ENCODE measurements at regions not wholly inside any gene's neighbourhood (a gene's known extent, or its start where the extent isn't known, plus 50 kb on each side); places are given as distances from the start of the nearest gene placed in this dataset.
A peak's percentile ranks its signal among the peaks of the same experiment; 100 is the strongest.

DNA sequence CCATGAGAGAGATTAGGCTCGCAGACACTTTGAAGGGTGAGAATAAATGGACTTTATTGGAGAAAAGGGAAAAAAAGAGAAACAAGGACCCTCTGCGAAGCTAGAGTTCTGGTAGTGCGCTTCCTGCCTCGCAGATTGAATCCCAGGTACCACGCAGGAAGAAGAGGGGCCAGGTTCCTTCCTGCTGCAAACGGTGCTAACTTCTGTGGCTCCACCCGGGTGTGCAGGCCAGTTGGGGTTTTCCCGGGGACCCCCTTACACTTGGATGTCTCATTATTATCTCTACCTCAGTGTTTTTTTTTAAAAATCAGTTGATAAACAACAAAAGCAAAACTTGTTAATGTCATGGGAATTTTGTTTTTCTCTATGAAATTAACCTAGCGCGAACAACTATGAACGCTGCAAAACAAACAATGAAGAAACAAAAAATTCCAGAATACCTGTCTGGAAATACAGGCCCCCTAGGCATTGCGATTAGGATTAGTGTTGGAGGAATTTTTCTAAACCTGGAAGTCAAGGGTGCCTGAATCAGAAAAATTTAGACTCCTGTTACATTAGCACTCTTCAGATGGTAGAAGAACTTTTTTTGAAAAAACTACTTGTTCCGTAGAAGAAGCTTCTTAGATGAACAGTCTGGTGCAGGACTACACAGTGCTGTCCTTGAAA, 414.5 kb downstream of the MAN2A1 start:
- no peak for DNase-seq (ENCODE audit: insufficient read length, low spot score)
- no peak for FAIRE-seq

GRCh38 chr5:110104726-110105669, 415.3 kb downstream of the MAN2A1 start:
- FAIRE-seq: no peak
- DNase-seq (ENCODE audit: insufficient read length, low spot score): no peak

DNA sequence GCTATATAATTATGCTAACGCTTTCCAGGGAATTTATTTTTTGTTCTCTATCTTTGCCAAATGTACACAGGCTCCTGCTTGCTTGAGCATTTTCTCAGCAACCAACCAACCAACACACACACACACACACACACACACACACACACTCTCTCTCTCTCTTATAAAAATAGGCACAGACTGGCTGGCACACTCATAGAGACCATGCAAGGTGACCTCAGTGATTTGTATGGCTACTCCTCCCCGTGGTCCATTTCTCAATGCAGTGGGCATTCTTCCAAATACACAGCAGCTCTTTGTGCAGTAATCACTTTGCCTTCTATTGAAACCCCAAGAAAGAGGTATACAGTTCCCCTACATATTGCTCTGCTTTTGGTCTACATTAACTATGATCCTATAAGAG, 416.0 kb downstream of the MAN2A1 start:
- DNase-seq (ENCODE audit: insufficient read length, low spot score) (no peak), FAIRE-seq (no peak)

- no peak for FAIRE-seq
These were observed 417.0 kb downstream of the MAN2A1 start for GRCh38 chr5:110106750-110107149.

DNA sequence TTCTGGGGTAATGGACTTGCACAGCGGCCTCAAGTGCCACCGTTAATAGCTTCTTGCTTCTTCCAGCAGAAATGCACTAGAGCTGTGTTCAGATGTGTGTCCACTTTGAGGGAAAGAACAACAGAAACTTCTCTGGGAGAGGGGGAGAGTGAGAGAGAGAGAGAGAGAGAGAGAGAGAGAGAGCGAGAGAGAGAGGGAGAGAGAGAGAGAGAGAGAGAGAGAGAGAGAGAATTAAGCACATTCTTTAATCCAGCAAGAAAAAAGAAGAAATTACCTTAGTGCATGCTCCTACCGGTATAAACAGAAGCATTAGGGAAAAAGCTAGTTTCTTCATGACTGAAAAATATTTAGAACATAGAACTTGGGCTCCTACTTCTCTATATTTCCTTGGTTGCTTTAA, 418.8 kb downstream of the MAN2A1 start:
- DNase-seq (ENCODE audit: insufficient read length, low spot score) (no peak), FAIRE-seq (no peak)

More at GRCh38 chr5:110106750-110107149, 417.0 kb downstream of the MAN2A1 start:
- no peak for DNase-seq (ENCODE audit: insufficient read length, low spot score)

GRCh38 chr5:110109667-110110066, 419.9 kb downstream of the MAN2A1 start:
- FAIRE-seq (no peak), DNase-seq (ENCODE audit: insufficient read length, low spot score) (no peak)

DNA sequence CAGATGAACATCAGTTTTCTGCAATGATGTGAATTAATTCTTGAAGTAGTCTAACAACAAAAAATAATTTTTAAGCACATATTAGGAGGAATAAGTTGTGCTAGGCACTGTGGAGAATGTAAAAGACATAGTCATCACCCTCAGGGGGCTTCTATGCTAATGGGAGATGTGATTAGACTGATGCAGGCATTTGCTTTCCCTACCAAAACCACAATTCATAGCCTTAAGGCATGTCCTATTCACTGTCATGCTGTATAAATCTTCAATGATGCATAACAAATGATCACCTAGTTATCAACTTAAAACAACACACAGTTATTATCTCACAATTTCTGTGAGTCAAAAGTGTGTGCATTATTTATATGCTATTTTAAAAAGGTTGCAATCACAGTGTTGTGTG, 422.6 kb downstream of the MAN2A1 start:
- FAIRE-seq: no peak
- no peak for DNase-seq (ENCODE audit: insufficient read length, low spot score)

GRCh38 chr5:110115503-110115902, 425.8 kb downstream of the MAN2A1 start:
- FAIRE-seq: no peak
- DNase-seq (ENCODE audit: insufficient read length, low spot score): no peak

DNA sequence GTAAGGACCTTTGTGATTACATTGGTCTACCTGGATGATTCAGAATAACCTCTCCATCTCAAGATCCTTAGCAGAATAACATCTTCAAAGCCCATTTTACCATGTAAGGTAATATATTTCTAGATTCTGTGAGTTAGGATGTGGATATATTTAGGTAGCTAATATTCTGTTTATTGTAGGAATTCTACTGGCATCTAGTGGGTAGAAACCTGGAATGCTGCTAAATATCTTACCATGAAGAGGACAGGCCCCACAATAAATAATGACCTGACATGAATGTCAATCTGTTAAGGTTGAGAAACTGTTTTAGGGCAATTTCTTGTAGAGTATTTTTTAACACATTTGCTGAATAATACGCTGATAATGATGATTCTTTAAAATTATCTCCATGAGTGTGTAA, 426.8 kb downstream of the MAN2A1 start:
- FAIRE-seq: no peak
- DNase-seq (ENCODE audit: insufficient read length, low spot score): no peak

GRCh38 chr5:110134963-110135935, 445.5 kb downstream of the MAN2A1 start:
- DNase-seq (ENCODE audit: insufficient read length, low spot score) (no peak), FAIRE-seq (no peak)

DNA sequence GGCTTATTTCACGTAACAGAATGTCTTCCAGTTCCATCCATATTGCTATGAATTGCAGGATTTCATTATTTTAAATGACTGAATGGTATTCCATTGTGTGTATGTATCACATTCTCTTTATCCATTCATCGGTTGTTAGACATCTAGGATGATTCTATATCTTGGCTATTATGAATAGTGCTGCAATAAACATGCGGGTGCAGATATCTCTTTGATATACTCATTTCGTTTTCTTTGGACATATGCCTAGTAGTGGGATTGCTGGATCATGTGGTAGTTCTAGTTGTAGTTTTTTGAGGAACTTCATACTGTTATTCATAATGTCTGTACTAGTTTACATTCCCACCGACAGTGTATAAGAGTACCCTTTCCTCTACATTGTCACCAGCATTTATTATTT, 460.5 kb downstream of the MAN2A1 start:
- FAIRE-seq: no peak
- DNase-seq (ENCODE audit: insufficient read length, low spot score): no peak

DNA sequence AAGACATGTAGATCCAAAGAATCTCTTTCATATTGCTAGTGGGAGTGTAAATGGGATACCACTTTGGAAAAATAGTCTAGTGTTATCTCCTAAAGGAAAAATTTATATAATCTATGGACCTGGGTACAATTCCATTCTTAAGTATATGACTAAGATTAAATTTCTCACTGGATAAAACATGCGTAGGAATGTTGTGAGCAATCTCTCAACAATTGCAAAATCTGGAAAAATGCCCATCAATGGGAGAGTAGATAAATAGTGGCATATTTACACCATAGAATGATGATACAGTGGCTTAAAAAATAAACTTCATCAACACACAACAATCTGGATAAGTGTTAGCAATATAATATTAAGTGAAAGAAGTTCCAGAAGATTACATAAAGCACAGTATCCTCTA, 469.5 kb downstream of the MAN2A1 start:
- FAIRE-seq: no peak
- DNase-seq (ENCODE audit: insufficient read length, low spot score): peak; percentile 5

DNA sequence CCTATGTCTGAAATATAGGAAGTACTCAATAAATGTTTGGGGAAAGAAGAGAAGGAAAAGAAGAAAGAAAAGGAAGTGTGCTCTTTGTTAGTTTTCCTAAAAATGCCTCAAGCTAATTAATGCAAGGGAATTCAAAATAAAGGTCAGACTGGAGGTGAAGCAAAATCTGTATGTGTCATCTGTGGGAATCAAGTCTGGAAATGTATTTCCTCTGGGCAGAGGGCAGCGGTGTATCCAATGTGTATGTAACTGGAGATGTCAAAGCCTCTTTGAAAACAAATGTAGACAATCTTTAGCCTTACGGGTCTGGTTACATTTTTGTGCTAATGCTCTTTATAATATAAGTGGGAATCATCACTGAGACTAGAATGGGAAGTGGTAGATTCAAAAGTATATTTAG, 471.4 kb downstream of the MAN2A1 start:
- FAIRE-seq: no peak
- DNase-seq (ENCODE audit: insufficient read length, low spot score): no peak

DNA sequence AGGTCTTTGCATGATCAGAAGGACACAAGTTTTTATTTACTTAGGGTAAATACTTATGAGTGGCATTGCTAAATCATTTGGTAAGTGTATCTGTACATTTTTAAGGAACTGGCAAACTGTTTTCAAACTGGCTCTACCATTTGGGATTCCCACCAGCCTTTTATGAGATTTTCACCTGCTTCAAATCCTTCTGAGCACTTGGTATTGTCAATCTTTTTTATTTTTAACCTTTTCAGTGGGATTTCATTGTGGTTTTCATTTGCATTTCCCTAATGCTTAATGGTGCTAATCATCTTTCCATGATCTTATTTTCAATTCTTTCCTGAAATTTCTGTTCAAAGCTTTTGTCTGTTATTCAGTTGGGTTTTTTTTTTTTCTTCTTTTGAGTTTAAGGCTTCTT, 475.6 kb downstream of the MAN2A1 start:
- no peak for DNase-seq (ENCODE audit: insufficient read length, low spot score)
- no peak for FAIRE-seq

DNA sequence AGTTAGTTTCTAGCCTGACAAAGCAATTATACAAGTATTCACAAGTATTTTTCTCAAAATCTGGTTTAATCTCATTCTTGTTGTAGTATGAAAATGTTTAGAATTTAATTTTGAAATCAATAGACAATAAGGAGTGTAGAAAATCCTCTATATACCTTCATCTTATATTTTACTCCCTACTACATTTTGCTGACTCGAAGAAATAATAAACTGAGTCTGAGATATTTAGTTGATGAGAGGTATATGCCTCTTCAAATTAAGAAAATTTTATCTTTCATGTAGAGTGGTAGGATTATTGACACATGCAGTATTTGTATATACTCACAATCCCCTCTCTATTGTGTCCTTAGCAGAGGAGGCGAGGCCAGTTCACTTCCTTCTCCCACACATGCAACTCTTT, 477.7 kb downstream of the MAN2A1 start:
- DNase-seq (ENCODE audit: insufficient read length, low spot score) (no peak), FAIRE-seq (no peak)

DNA sequence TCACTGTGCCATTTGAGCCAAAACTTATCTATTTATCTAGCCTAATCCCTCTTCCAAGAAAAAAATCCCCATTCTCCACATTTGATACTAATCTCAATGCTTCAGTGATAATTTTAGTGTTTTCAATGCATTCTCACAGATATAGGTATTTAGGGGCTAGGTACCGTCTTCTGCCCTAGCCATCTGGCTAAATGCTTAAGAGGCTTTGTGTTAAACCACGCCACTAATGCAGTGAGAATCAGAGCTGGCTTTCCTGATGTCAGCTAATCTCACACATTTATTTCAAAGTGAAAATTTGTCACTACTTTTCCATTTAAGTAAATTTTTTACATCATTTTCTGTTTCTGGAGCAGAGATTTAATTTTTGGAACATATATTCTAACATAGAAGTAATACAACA, 479.7 kb downstream of the MAN2A1 start:
- FAIRE-seq (no peak), DNase-seq (ENCODE audit: insufficient read length, low spot score) (no peak)

DNA sequence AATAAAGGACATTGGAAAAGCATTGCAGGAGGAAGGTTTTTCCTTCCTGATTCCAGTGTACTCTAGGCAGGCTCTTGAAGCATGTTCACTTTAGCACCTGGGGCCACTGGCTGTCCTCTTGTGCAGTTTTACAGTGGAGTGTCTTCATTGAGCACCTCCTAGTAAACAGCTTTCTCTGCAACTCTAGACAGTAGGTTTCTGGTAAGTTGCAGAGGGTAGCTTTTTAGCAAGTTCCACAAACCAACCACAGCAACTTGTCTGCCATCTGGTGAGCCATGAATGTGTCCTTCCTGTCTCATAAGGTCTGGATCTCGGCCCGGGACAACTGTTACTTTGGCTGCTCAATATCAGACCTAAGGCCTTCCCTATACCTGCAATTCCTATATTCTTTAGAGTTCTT, 488.0 kb downstream of the MAN2A1 start:
- FAIRE-seq: no peak
- DNase-seq (ENCODE audit: insufficient read length, low spot score): no peak

GRCh38 chr5:110179321-110179720, 489.6 kb downstream of the MAN2A1 start:
- no peak for DNase-seq (ENCODE audit: insufficient read length, low spot score)
- FAIRE-seq: no peak

DNA sequence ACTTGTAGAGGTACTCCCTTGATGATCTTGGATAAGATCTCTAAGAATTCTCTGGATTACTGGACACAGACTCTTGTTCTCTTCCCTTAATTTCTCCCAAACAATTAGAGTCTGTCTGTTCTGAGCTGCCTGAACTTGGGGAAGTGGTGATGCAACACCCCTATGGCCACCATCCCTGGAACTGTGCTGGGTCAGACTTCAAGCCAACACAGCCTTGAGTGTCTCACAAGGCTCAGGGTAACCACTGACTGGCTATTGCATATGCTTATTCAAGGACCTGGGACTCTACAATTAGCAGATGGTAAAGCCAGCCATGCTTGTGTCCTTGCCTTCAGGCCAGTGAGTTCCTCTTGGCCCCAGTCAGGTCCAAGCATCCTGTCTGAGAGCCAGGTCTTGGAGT, 504.5 kb downstream of the MAN2A1 start:
- DNase-seq (ENCODE audit: insufficient read length, low spot score): no peak
- FAIRE-seq: no peak

DNA sequence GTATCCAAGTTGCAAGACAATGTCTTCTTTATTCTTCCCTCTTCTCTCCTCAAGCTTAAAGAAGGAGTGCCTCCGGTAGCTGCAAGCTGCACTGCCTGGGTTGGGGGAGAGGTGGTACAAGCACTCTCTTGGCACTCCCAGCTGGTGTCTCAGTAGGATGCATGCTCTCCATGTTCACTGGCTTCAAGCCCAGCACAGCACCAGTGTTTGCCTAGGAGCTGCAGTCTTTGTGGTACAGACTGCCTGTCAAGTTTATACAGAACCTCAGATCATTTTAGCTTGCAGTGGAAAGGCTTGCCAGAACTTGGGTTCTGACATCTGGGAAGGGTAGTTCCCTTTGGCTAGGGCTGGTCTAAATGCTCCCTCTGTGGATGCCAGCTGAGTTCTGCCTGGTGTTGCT, 505.6 kb downstream of the MAN2A1 start:
- FAIRE-seq: no peak
- no peak for DNase-seq (ENCODE audit: insufficient read length, low spot score)

DNA sequence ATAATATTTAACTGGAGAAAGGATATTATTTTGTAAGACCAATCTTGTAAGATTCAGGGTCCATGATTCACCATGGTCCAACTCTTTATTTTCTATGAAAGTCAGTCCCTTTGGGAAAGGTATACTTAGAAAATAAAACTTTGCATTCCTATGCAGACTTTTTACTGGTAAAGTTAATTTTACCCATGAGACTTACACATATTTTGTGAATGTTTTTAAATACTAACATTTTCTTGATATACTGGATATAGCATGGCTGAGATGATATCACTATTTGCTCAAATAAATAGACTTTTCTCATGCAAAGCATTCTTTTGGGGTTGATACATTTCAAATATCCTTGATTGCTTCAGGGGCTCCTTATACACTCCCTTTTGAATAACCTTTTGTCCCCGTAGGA, 512.1 kb downstream of the MAN2A1 start:
- no peak for FAIRE-seq
- DNase-seq (ENCODE audit: insufficient read length, low spot score): no peak

Data from HTR-8/SVneo (cell line).